ENCODE measurements at regions not wholly inside any gene's neighbourhood (a gene's known extent, or its start where the extent isn't known, plus 50 kb on each side); places are given as distances from the start of the nearest gene placed in this dataset.

- no peaks in the 10 kb centered on the region for H3K4me1 ChIP-seq (replicated peaks in 1 of 2)
- H3K4me3 ChIP-seq = no peak overlapping the region
- H3K36me3 ChIP-seq (replicated peaks in 1 of 2) = no peaks in the 10 kb centered on the region
- DNase-seq = no peak
- no peak for TF ChIP-seq POLR2A (IDR thresholded peaks at IDR 0.05)
- no peak for TF ChIP-seq CTCF (IDR thresholded peaks at IDR 0.05)
- H3K27me3 ChIP-seq = no peaks in the 10 kb centered on the region
- no peak overlapping the region for H3K27ac ChIP-seq
- WGBS, 4 donors = 48 to 66% (median 59%) methylated on average over 2 of the region's 2 CpGs
- no peaks in the 10 kb centered on the region for H3K9me3 ChIP-seq (replicated peaks in 1 of 3)
- intact Hi-C loops (cut with DNase I) = no loop called here
Measured at GRCh38 chr16:79805621-79806020, 205.1 kb upstream of the MAF start.

- Histone ChIP-seq H3K4me3 (no peak overlapping the region), H3K27me3 (no peaks in the 10 kb centered on the region), H3K4me1 (replicated peaks in 1 of 2) (no peaks in the 10 kb centered on the region), H3K36me3 (replicated peaks in 1 of 2) (no peaks in the 10 kb centered on the region), H3K9me3 (replicated peaks in 1 of 3) (no peaks in the 10 kb centered on the region), H3K27ac (no peak overlapping the region)
- TF ChIP-seq POLR2A (IDR thresholded peaks at IDR 0.05) = no peak
- no peak for TF ChIP-seq CTCF (IDR thresholded peaks at IDR 0.05)
- intact Hi-C loops (cut with DNase I) = no loop called here
- DNase-seq = no peak
- WGBS, 4 donors = 78 to 82% (median 79%) methylated on average over 5 of the region's 5 CpGs
Measured at GRCh38 chr16:79801646-79802045, 201.1 kb upstream of the MAF start.

- intact Hi-C loops (cut with DNase I) = no loop called here
- Histone ChIP-seq H3K36me3 (replicated peaks in 1 of 2) (no peaks in the 10 kb centered on the region), H3K27ac (no peak overlapping the region), H3K4me3 (no peak overlapping the region), H3K9me3 (replicated peaks in 1 of 3) (no peaks in the 10 kb centered on the region), H3K4me1 (replicated peaks in 1 of 2) (no peaks in the 10 kb centered on the region), H3K27me3 (no peaks in the 10 kb centered on the region)
- DNase-seq = no peak
- 61 to 79% (median 68%) methylated on average over 3 of the region's 3 CpGs for WGBS, 4 donors
- TF ChIP-seq POLR2A (IDR thresholded peaks at IDR 0.05) = no peak
- TF ChIP-seq CTCF (IDR thresholded peaks at IDR 0.05) = no peak
Measured at GRCh38 chr16:79800016-79800608, 199.6 kb upstream of the MAF start.

GRCh38 chr16:79798416-79799053, 198.0 kb upstream of the MAF start:
- 81 to 89% (median 86%) methylated on average over 2 of the region's 2 CpGs for WGBS, 4 donors
- H3K36me3 ChIP-seq (replicated peaks in 1 of 2) = no peaks in the 10 kb centered on the region
- H3K27ac ChIP-seq = no peak overlapping the region
- no peaks in the 10 kb centered on the region for H3K9me3 ChIP-seq (replicated peaks in 1 of 3)
- TF ChIP-seq POLR2A (IDR thresholded peaks at IDR 0.05) = no peak
- TF ChIP-seq CTCF (IDR thresholded peaks at IDR 0.05) = no peak
- no peaks in the 10 kb centered on the region for H3K27me3 ChIP-seq
- no peak overlapping the region for H3K4me3 ChIP-seq
- no peak for DNase-seq
- H3K4me1 ChIP-seq (replicated peaks in 1 of 2) = no peaks in the 10 kb centered on the region
- intact Hi-C loops (cut with DNase I) = no loop called here
